Activated CD8-positive, alpha-beta memory T cell treated with anti-CD3 and anti-CD28 coated beads, Interleukin-2, amount 50 U/mL, for 24 hours (primary cell): ENCODE measurements at regions not wholly inside any gene's neighbourhood (a gene's known extent, or its start where the extent isn't known, plus 50 kb on each side); places are given as distances from the start of the nearest gene placed in this dataset.

Source experiments
- DNase-seq: peaks from one replicate; pipeline ENCODE4 v3.0.0-alpha.2; 2020; ENCODE audit errors: extremely low read depth

- DNase-seq = no peak
These were observed 92.9 kb upstream of the SYNDIG1 start for GRCh38 chr20:24376311-24377099.

GRCh38 chr20:24373372-24373771 lies 96.1 kb upstream of the SYNDIG1 start:
- DNase-seq = no peak

GRCh38 chr20:24370911-24371695 lies 98.3 kb upstream of the SYNDIG1 start:
- DNase-seq = no peak

GRCh38 chr20:24370249-24370648 lies 99.2 kb upstream of the SYNDIG1 start:
- no peak for DNase-seq

GRCh38 chr20:24368253-24368652 lies 101.2 kb upstream of the SYNDIG1 start:
- no peak for DNase-seq

- DNase-seq = no peak
These were observed 103.0 kb upstream of the SYNDIG1 start for GRCh38 chr20:24366336-24367004.

- DNase-seq = no peak
These were observed 103.8 kb upstream of the SYNDIG1 start for GRCh38 chr20:24365670-24366069.

GRCh38 chr20:24364482-24364881 lies 104.9 kb upstream of the SYNDIG1 start:
- DNase-seq = no peak

- no peak for DNase-seq
These were observed 106.4 kb upstream of the SYNDIG1 start for GRCh38 chr20:24363031-24363430.

GRCh38 chr20:24362080-24362479 lies 107.3 kb upstream of the SYNDIG1 start:
- DNase-seq = no peak

- DNase-seq = no peak
These were observed 107.9 kb upstream of the SYNDIG1 start for GRCh38 chr20:24361541-24361940.

- DNase-seq = no peak
These were observed 108.9 kb upstream of the SYNDIG1 start for GRCh38 chr20:24360531-24360930.

GRCh38 chr20:24359321-24360027 lies 110.0 kb upstream of the SYNDIG1 start:
- no peak for DNase-seq

GRCh38 chr20:24357931-24358330 lies 111.5 kb upstream of the SYNDIG1 start:
- no peak for DNase-seq

GRCh38 chr20:24357177-24357576 lies 112.3 kb upstream of the SYNDIG1 start:
- no peak for DNase-seq

- DNase-seq = no peak
These were observed 116.2 kb upstream of the SYNDIG1 start for GRCh38 chr20:24353135-24353690.

GRCh38 chr20:24350923-24351368 lies 118.5 kb upstream of the SYNDIG1 start:
- no peak for DNase-seq

- no peak for DNase-seq
These were observed 127.6 kb upstream of the SYNDIG1 start for GRCh38 chr20:24341781-24342180.

- DNase-seq = no peak
These were observed 128.5 kb upstream of the SYNDIG1 start for GRCh38 chr20:24340933-24341332.

GRCh38 chr20:24339210-24339641 lies 130.2 kb upstream of the SYNDIG1 start:
- DNase-seq = no peak

- DNase-seq = no peak
These were observed 131.9 kb upstream of the SYNDIG1 start for GRCh38 chr20:24337551-24337950.
